Epithelial cell of esophagus (primary cell): ENCODE measurements at regions not wholly inside any gene's neighbourhood (a gene's known extent, or its start where the extent isn't known, plus 50 kb on each side); places are given as distances from the start of the nearest gene placed in this dataset.

Experiments used
- DNase-seq: peaks from one replicate; pipeline ENCODE4 v3.0.0; 2010; ENCODE audit warnings: low read depth
- H3K4me3 ChIP-seq: 2 replicates; pipeline ENCODE4 v1.5.1; 2011; ENCODE audit warnings: mild to moderate bottlenecking, low read length, control low read depth
- CTCF ChIP-seq: IDR thresholded peaks from 2 replicates; pipeline ENCODE4 v1.5.1; 2011; ENCODE audit warnings: low read depth, mild to moderate bottlenecking, low read length, control low read depth, inconsistent platforms; ENCODE audit not compliant: insufficient read depth; ENCODE audit errors: missing control alignments

GRCh38 chr4:79653871-79654270, 245.8 kb upstream of the GK2 start:
- no peak overlapping the region for H3K4me3 ChIP-seq
- DNase-seq = peak; percentile 65
- no peak for TF ChIP-seq CTCF

GRCh38 chr4:79652738-79653137, 244.7 kb upstream of the GK2 start:
- no peak for TF ChIP-seq CTCF
- DNase-seq = no peak
- H3K4me3 ChIP-seq = no peak overlapping the region

- no peak overlapping the region for H3K4me3 ChIP-seq
- no peak for TF ChIP-seq CTCF
- peak; percentile 40 for DNase-seq
These were observed 244.2 kb upstream of the GK2 start for GRCh38 chr4:79652232-79652631.

- H3K4me3 ChIP-seq = no peak overlapping the region
- no peak for TF ChIP-seq CTCF
- DNase-seq = peak; percentile 17
These were observed 243.4 kb upstream of the GK2 start for GRCh38 chr4:79651456-79651855.

- TF ChIP-seq CTCF = no peak
- DNase-seq = peak; percentile 80
- H3K4me3 ChIP-seq = no peak overlapping the region
These were observed 242.9 kb upstream of the GK2 start for GRCh38 chr4:79650794-79651431.

- no peak for TF ChIP-seq CTCF
- no peak overlapping the region for H3K4me3 ChIP-seq
- DNase-seq = peak; percentile 31
These were observed 242.2 kb upstream of the GK2 start for GRCh38 chr4:79650217-79650616.

GRCh38 chr4:79645942-79646341, 237.9 kb upstream of the GK2 start:
- H3K4me3 ChIP-seq = no peak overlapping the region
- no peak for DNase-seq
- no peak for TF ChIP-seq CTCF
